HG03439 (cell line): ENCODE measurements at regions not wholly inside any gene's neighbourhood (a gene's known extent, or its start where the extent isn't known, plus 50 kb on each side); places are given as distances from the start of the nearest gene placed in this dataset.
"Not testable (repeated sequence)": the region's sequence is repeated elsewhere in the genome, so short reads cannot be mapped to it uniquely, and the experiment has no call there.

Experiments used
- ATAC-seq: cut with Tn5 transposase; IDR thresholded peaks from one replicate; pipeline ENCODE4 v1.9.1; 2021; ENCODE audit warnings: mild to moderate bottlenecking, moderate library complexity; ENCODE audit not compliant: unreplicated experiment

- ATAC-seq, result no peak
Measured at GRCh38 chr2:235433860-235434259, 60.0 kb upstream of the AGAP1 start.

- no peak for ATAC-seq
Measured at GRCh38 chr2:235439959-235440662, 53.7 kb upstream of the AGAP1 start.

DNA sequence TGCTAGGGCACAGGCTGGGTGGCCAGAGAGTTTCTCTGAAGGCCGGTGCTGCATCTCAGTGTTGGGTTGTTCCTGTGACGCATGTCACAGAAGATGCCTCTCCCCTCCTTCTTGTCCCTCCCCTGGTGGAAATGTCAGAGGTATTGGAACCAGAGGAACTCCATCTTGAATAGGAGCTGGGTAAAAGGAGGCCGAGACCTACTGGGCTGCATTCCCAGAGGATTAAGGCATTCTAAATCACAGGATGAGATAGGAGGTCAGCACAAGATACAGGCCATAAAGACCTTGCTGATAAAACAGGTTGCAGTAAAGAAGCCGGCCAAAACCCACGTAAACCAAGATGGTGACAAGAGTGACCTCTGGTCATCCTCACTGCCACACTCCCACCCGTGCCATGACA lies 50.3 kb upstream of the AGAP1 start:
- not testable (repeated sequence) for ATAC-seq
